CD4-positive, alpha-beta T cell treated with Interleukin-17A for 4 hours (primary cell): ENCODE measurements at regions not wholly inside any gene's neighbourhood (a gene's known extent, or its start where the extent isn't known, plus 50 kb on each side); places are given as distances from the start of the nearest gene placed in this dataset.

ENCODE experiments used
- DNase-seq: peaks from one replicate; pipeline ENCODE4 v3.0.0-alpha.2; 2020; ENCODE audit warnings: mixed read lengths

DNA sequence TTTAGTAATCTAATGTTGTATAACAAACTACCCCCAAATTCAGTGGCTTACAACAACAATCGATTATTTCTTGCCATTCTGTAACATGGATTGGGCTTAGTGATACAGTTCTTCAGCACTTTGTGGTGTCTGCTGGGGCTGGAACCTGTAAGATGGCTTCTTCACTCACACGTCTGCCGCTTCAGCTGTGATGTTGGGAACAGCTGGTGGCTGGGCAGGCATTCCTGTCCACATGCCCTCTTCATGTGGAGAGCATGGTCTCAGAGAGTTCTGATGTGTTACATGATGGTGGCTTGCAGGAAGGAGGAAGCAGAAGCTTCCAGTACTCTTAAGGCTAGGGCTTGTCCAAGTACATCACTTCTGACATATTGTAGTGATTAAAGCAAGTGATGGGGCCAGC lies 276.9 kb downstream of the PTBP2 start:
- no peak for DNase-seq

DNA sequence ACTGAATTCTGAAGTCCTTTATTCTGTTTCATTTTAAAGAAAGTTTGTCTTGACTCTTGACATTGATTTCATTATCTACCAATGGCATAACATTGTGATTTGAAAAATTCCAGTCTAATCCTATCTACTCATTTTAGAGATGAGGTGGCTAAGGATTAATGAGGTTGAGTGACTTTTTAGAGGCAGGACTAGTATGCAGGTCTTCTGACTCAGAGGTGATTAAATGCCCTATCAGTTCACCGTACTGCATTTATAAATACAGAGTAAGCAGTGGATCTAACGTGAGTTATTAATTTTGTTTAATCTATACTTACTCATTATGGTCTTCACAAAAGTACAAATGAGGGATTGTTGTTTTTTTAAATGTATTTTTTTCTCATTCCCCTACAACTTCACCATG lies 277.6 kb downstream of the PTBP2 start:
- no peak for DNase-seq

DNA sequence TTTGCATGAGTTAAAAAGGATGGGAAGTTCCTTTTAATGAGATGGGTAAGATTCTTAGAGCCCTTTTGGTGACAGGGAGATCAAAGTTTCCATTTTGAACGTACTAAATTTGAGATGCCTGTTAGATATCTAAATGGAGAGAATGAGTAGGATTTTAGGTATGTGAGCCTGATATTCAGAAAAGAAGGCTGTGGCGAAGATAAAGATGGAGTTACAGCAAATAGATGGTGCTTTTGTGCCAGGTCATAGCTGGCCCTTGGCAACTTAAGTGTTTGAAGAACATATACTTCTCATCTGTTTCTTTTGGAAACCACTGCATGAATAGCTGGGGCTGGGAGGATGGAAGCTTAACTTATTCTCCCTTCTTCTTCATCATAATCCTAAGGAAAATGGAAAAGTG lies 282.5 kb downstream of the PTBP2 start:
- no peak for DNase-seq

DNA sequence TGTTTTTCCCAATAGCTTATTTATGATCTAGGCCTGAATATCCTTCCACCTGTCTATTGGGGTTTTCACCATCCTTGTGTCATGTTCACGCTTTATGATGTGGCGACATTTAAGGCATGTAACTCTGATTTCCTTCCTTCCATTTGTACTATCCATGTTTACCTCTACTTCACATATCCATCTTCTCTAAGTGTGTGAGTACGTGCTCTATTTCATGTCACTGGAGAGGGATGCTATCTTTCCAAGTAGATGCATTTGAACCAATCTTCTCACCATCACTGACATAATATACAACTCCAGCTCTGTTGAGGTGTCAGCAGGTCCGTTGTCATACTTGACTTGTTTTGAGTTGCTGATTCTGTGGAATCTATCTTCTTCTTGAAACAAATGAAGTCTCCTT lies 283.2 kb downstream of the PTBP2 start:
- DNase-seq, result no peak

DNA sequence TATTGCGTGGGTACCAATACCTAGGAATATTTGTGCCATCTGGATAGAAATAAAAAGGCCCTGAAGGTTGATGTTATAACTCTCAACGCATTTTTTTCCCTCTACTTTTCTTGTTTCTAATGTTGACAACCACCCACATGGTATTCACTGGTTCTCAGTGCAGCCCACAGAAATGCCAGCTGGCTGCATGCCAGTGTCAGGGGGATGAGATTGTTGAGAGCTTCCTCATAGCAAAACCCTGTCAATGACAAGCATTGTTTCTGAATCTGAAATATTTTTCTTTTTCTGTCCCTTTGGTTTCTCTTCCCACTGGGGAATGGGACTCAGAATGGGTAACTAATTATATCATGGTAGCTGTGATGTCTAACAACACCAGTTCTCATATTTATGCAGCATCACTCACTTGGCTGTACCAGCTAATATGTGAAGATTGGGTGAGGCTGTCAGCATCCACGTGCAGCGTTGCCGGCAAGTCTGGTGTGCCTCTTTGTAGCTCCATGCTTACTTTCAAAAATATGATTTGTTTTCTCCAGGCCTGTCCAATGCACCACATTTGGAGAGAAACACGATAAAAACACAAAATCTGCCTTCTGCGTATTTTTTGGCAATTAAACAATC lies 284.6 kb downstream of the PTBP2 start:
- no peak for DNase-seq

DNA sequence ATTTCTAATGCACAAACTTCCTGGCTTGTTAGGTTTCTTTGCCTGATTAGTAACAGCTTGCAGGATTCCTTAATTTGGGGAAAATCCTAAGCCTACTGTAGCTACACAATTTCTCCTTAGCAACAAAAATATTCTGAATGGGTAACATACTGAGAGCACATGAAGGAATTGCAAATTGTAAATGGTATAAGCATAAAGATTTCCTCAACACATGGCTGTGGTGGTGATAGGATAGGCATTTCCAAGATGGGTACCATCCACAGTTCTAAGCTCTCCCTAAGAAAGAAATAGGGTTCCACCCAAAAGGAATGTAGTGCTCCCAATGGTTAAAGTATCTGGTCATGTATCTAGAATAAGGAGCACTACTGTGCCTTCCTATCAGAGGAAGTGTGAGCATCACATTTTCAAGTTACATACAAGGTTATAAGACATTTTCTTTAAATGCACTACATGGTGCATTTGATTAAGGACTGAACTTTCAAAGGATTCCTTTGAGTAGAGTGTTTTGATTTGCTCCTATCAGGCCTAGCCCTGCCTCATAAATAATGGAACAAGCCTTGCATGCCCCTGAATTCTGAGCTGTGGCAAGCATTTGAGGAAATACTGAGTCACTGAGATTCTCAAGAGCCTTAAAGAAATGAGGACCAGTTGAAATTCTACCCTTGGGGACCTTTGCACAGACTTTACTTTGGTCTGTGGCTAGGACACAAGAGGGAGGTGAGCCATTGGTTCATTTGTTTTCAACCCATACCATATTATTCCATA lies 286.4 kb downstream of the PTBP2 start:
- DNase-seq, result no peak

DNA sequence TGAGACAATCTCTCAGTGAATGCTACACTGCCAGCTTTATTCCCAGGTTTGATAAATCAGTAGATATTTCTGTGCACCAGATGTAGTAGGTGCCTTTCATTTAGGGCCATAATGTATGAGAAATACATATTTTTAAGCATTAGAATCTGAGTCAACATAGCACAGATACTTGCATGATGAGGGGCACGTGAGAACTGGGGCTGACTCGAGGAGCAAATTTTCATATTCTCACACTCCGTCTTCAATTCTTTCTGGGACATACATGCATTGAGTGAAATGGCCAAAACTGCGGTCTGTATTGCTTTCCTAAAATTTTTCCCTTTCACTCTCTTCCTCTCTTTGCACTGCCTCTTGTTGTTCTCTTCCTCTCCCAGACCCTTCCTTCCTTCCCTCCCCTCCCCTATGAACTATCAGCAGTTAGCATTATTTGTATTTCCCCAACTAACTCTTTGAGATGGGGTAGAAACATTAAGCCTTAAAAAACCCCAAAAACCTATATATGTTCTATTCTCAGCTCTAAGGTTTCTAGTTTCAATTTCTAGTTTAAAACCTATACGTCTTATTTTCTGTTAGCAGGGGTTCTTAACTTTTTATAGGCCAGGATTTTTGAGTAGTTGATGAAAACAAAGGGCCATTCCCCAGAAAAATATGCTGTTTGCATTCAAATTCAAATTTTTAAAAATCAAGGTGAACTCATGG lies 289.1 kb downstream of the PTBP2 start:
- DNase-seq, result no peak

DNA sequence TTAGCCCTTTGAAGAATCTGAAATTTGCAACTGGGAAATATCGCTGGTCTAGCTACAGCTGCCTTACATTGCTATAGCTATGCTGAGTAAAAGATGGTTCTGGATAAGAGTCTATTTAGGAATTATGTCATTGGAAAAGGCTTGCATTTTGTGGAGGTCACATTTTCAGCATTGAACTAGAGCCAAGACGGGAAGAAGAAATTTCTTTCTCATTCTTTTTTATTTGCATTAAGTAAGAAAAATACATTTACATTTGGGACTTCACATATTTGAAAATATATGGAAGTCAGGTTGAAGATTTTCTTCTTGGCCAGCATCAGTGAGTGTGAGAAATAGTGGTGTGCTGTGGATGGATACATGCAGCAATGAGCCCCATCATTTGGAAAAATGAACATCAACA lies 291.6 kb downstream of the PTBP2 start:
- DNase-seq, result no peak

DNA sequence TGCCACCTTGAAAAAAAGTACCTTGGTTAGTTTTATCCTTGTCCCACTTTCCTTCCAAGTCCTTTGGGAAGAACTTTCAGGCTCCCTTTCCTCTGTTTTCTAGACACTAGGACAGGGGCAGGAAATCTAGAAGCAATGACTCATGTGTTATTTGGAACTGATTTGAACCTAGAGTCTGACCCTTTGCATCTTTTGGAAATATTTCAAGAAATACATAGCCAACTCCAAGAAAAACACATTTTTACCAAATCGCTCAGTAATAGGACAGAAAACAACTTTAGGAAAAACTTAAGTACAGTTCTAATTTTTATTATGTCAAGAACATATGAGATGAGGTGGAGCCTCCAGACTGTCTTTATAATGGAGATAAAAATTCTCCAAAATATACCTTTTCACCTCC lies 292.4 kb downstream of the PTBP2 start:
- DNase-seq, result no peak

DNA sequence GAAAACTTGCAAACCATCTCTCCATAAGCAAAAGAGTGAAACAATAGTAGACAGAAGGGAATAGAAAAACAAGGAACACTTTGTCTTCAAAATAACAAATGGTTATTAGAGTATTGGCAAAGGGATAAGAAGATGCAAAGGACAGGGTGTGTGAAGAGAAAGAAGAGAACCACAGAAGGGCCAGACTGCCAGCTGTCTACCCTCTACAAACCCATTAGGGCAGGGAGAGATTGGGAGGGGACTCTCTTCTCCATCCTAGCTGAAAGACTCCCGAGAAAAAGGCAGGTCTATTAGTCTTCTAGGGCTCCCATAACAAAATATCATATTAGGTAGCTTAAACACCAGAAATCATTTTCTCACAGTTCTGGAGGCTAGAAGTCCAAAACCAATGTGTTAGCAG lies 292.8 kb downstream of the PTBP2 start:
- no peak for DNase-seq

DNA sequence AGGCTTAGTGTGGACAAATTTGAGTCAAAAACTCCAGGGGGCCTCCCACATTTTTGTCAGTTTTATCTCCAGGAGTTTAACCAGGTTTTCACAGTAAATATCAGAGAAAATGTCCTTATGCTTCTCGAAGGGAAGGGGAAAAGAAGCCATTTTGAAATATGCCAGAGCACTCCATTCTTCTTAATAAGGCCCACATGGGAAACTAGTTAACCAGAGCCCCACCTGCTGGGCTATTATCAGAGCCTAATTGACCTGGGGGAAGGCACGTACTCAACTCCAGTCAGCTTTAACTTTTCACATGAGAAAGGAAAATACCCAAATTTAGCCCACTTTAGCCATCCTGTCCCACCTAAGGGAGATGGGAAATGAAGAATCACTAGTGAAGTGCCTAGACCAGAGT lies 296.3 kb downstream of the PTBP2 start:
- DNase-seq, result no peak
